Endodermal cell (in vitro differentiated cells): ENCODE measurements at regions not wholly inside any gene's neighbourhood (a gene's known extent, or its start where the extent isn't known, plus 50 kb on each side); places are given as distances from the start of the nearest gene placed in this dataset.

Experiments used
- DNase-seq: peaks from one replicate; pipeline ENCODE4 v3.0.0-alpha.2; 2017
- H3K27ac ChIP-seq: 2 replicates; pipeline ENCODE4 v1.5.1; 2013; ENCODE audit warnings: mild to moderate bottlenecking, low read depth, low read length, moderate library complexity
- H3K27me3 ChIP-seq: 2 replicates; pipeline ENCODE4 v1.6.1; 2013; ENCODE audit warnings: mild to moderate bottlenecking, low read length, moderate library complexity; ENCODE audit not compliant: insufficient read depth, control insufficient read depth, poor library complexity, severe bottlenecking
- H3K36me3 ChIP-seq: 2 replicates; pipeline ENCODE4 v1.7.0; 2013; ENCODE audit warnings: mild to moderate bottlenecking, low read length, moderate library complexity; ENCODE audit not compliant: control insufficient read depth, insufficient read depth
- H3K4me1 ChIP-seq: one replicate; pipeline ENCODE4 v1.7.0; 2013; ENCODE audit warnings: low read length; ENCODE audit not compliant: control insufficient read depth, insufficient read depth
- H3K4me3 ChIP-seq: 2 replicates; pipeline ENCODE4 v1.5.1; 2013; ENCODE audit warnings: mild to moderate bottlenecking, low read length, moderate library complexity
- H3K9ac ChIP-seq: 2 replicates; pipeline ENCODE4 v1.6.1; 2013; ENCODE audit warnings: mild to moderate bottlenecking, low read length, moderate library complexity; ENCODE audit not compliant: poor library complexity, severe bottlenecking; ENCODE audit errors: extremely low read depth
- H3K9me3 ChIP-seq: 2 replicates; pipeline ENCODE4 v1.6.1; 2013; ENCODE audit warnings: mild to moderate bottlenecking, low read length, moderate library complexity; ENCODE audit not compliant: control insufficient read depth
- H3K27ac Mint-ChIP-seq: 2 replicates; pipeline ENCODE4 v1.8.0; 2020; ENCODE audit warnings: mixed read lengths
- H3K27me3 Mint-ChIP-seq: 2 replicates; pipeline ENCODE4 v1.8.0; 2021; ENCODE audit warnings: mild to moderate bottlenecking, mixed read lengths; ENCODE audit not compliant: insufficient read depth
- H3K36me3 Mint-ChIP-seq: 2 replicates; pipeline ENCODE4 v1.8.0; 2020; ENCODE audit warnings: low read depth, mixed read lengths
- H3K4me1 Mint-ChIP-seq: 2 replicates; pipeline ENCODE4 v1.8.0; 2020; ENCODE audit warnings: mixed read lengths
- H3K4me3 Mint-ChIP-seq: 2 replicates; pipeline ENCODE4 v1.8.0; 2020; ENCODE audit warnings: mild to moderate bottlenecking, moderate library complexity, mixed read lengths
- H3K9me3 Mint-ChIP-seq: 2 replicates; pipeline ENCODE4 v1.8.0; 2020; ENCODE audit warnings: mild to moderate bottlenecking, mixed read lengths
- CTCF ChIP-seq: fragments of 200-600 bp; sonication (generic); conservative IDR thresholded peaks from 2 replicates; pipeline ENCODE4 v1.5.0; 2021; ENCODE audit warnings: antibody characterized with exemption, mild to moderate bottlenecking
- WGBS, 2 experiments: methylation state at CpG; one replicate each; pipeline versions ENCODE4 v1.1.5 to v1.1.7; 2013; ENCODE audit warnings: missing lambda C conversion rate in 2 of 2, mixed read lengths in 1 of 2; ENCODE audit not compliant: insufficient coverage in 1 of 2, insufficient read length in 1 of 2; 5-methylcytosine and 5-hydroxymethylcytosine counted together

- 94% methylated on average over 2 of the region's 2 CpGs; no CpG with 5 or more reads in 1 of the 2 experiments for WGBS, 2 experiments
Measured at GRCh38 chr13:65719831-65720230, 1510.3 kb downstream of the PCDH9 start.

GRCh38 chr13:65710514-65710913 is 1519.6 kb downstream of the PCDH9 start:
- H3K9me3 Mint-ChIP-seq = peaks cover under 1% of the 10 kb centered on the region
- 93 to 100% methylated on average over 1 to 4 of the region's 4 CpGs for WGBS, 2 experiments

More at GRCh38 chr13:65719831-65720230, 1510.3 kb downstream of the PCDH9 start:
- no peaks in the 10 kb centered on the region for H3K27me3 Mint-ChIP-seq
- no peak overlapping the region for H3K4me3 ChIP-seq
- H3K27ac Mint-ChIP-seq = no peak overlapping the region
- no peak for TF ChIP-seq CTCF
- H3K4me1 ChIP-seq = no peaks in the 10 kb centered on the region
- H3K4me1 Mint-ChIP-seq = no peaks in the 10 kb centered on the region
- no peaks in the 10 kb centered on the region for H3K27me3 ChIP-seq
- no peak overlapping the region for H3K27ac ChIP-seq
- no peaks in the 10 kb centered on the region for H3K36me3 ChIP-seq
- H3K4me3 Mint-ChIP-seq = no peak overlapping the region
- no peaks in the 10 kb centered on the region for H3K9me3 ChIP-seq
- no peaks in the 10 kb centered on the region for H3K36me3 Mint-ChIP-seq
- no peak for DNase-seq
- H3K9ac ChIP-seq = no peak overlapping the region
- peaks cover 3% of the 10 kb centered on the region for H3K9me3 Mint-ChIP-seq

GRCh38 chr13:65697843-65698242 is 1532.3 kb downstream of the PCDH9 start:
- TF ChIP-seq CTCF = no peak
- Histone ChIP-seq H3K27ac (no peak overlapping the region), H3K27me3 (no peaks in the 10 kb centered on the region), H3K36me3 (no peaks in the 10 kb centered on the region), H3K4me1 (no peaks in the 10 kb centered on the region), H3K9me3 (no peaks in the 10 kb centered on the region), H3K4me3 (no peak overlapping the region), H3K9ac (no peak overlapping the region)
- H3K9me3 Mint-ChIP-seq = peaks cover 3% of the 10 kb centered on the region
- no peak overlapping the region for H3K27ac Mint-ChIP-seq
- H3K4me3 Mint-ChIP-seq = no peak overlapping the region
- peaks cover 7% of the 10 kb centered on the region for H3K4me1 Mint-ChIP-seq
- no peaks in the 10 kb centered on the region for H3K27me3 Mint-ChIP-seq
- no peaks in the 10 kb centered on the region for H3K36me3 Mint-ChIP-seq
- DNase-seq = no peak

More at GRCh38 chr13:65710514-65710913, 1519.6 kb downstream of the PCDH9 start:
- Histone ChIP-seq H3K9ac (no peak overlapping the region), H3K4me3 (no peak overlapping the region), H3K36me3 (no peaks in the 10 kb centered on the region), H3K27ac (no peak overlapping the region), H3K27me3 (no peaks in the 10 kb centered on the region), H3K4me1 (no peaks in the 10 kb centered on the region), H3K9me3 (no peaks in the 10 kb centered on the region)
- H3K4me1 Mint-ChIP-seq = no peaks in the 10 kb centered on the region
- no peak for DNase-seq
- no peak overlapping the region for H3K27ac Mint-ChIP-seq
- H3K27me3 Mint-ChIP-seq = no peaks in the 10 kb centered on the region
- no peak overlapping the region for H3K4me3 Mint-ChIP-seq
- no peaks in the 10 kb centered on the region for H3K36me3 Mint-ChIP-seq
- TF ChIP-seq CTCF = no peak
